B cell (primary cell): ENCODE measurements at regions not wholly inside any gene's neighbourhood (a gene's known extent, or its start where the extent isn't known, plus 50 kb on each side); places are given as distances from the start of the nearest gene placed in this dataset.

Source experiments
- ATAC-seq: fragments of 200-7000 bp; cut with Tn5 transposase; one replicate; pipeline ENCODE4 v1.10.0; 2021; ENCODE audit warnings: low read depth, mild to moderate bottlenecking, moderate number of reproducible peaks, moderate library complexity
- CTCF ChIA-PET: fragments of 350-600 bp; sonication (Branson Sonifier 250); formaldehyde crosslinking; loops from one replicate; lab custom pipeline; 2021; ENCODE audit warnings: antibody characterized with exemption, inconsistent platforms; lab: Charles Lee
- POLR2A ChIA-PET: fragments of 350-600 bp; sonication (Branson Sonifier 250); formaldehyde crosslinking; loops from one replicate; lab custom pipeline; 2021; ENCODE audit warnings: antibody characterized with exemption; lab: Charles Lee
- DNase-seq: peaks from one replicate; pipeline ENCODE4 v3.0.0; 2013
- H2AFZ ChIP-seq: 2 replicates; pipeline ENCODE4 v1.6.1; 2012; ENCODE audit warnings: mild to moderate bottlenecking, low read depth, low read length; ENCODE audit not compliant: insufficient read depth, poor library complexity, severe bottlenecking
- H3K27ac ChIP-seq, 2 donors: 1 replicate in 1 of 2; 2 replicates in 1 of 2; pipeline ENCODE4 v1.5.1; 2012 to 2013; ENCODE audit warnings: low read length in 2 of 2, mild to moderate bottlenecking in 2 of 2, moderate library complexity in 1 of 2
- H3K27me3 ChIP-seq, 4 experiments: fragments of 200-600 bp in 1 of 4; sonication (generic) in 1 of 4; replicated peaks in 1 of 4; 1 replicate in 2 of 4; 2 replicates in 2 of 4; pipeline versions ENCODE4 v1.6.1 to v1.7.0; 2013 to 2016; ENCODE audit warnings: low read length in 3 of 4, mild to moderate bottlenecking in 2 of 4, mixed read lengths in 1 of 4, moderate library complexity in 1 of 4; ENCODE audit not compliant: insufficient read depth in 4 of 4, control insufficient read depth in 3 of 4; ENCODE audit errors: control extremely low read depth in 1 of 4
- H3K36me3 ChIP-seq, 2 experiments: replicated peaks in 1 of 2; 1 replicate in 1 of 2; 2 replicates in 1 of 2; pipeline versions ENCODE4 v1.6.1 to v1.7.1; 2013; ENCODE audit warnings: low read length in 1 of 2; ENCODE audit not compliant: insufficient read depth in 2 of 2, control insufficient read depth in 1 of 2; ENCODE audit errors: control extremely low read depth in 1 of 2, extremely low read depth in 1 of 2
- H3K4me1 ChIP-seq, 2 donors: fragments of 200-600 bp in 1 of 2; sonication (generic) in 1 of 2; 1 replicate in 1 of 2; 2 replicates in 1 of 2; pipeline versions ENCODE4 v1.5.1 to v1.6.1; 2013 to 2017; ENCODE audit warnings: low read length in 2 of 2; ENCODE audit not compliant: control insufficient read depth in 2 of 2, insufficient read depth in 2 of 2
- H3K4me2 ChIP-seq: replicated peaks from 2 replicates; pipeline ENCODE3; 2012; ENCODE audit warnings: mild to moderate bottlenecking, low read depth, low read length; ENCODE audit not compliant: poor library complexity, severe bottlenecking
- H3K4me3 ChIP-seq, 5 experiments: fragments of 200-600 bp in 1 of 5; sonication (generic) in 1 of 5; 1 replicate in 3 of 5; 2 replicates in 2 of 5; pipeline versions ENCODE4 v1.5.1 to v1.7.0; 2011 to 2016; ENCODE audit warnings: low read length in 4 of 5, mild to moderate bottlenecking in 4 of 5, low read depth in 2 of 5, control low read depth in 1 of 5, moderate library complexity in 1 of 5; ENCODE audit not compliant: insufficient read depth in 1 of 5; ENCODE audit errors: control extremely low read depth in 1 of 5, extremely low read depth in 1 of 5
- H3K79me2 ChIP-seq: fragments of 200-600 bp; sonication (generic); one replicate; pipeline ENCODE4 v1.6.0; 2016; ENCODE audit warnings: low read length; ENCODE audit not compliant: control insufficient read depth, insufficient read depth
- H3K9ac ChIP-seq: fragments of 200-600 bp; sonication (generic); 2 replicates; pipeline ENCODE4 v1.6.1; 2017; ENCODE audit warnings: mild to moderate bottlenecking, low read length, moderate library complexity
- H3K9me3 ChIP-seq, 3 donors: one replicate each; pipeline versions ENCODE4 v1.6.1 to v1.7.1; 2013; ENCODE audit warnings: low read length in 2 of 3; ENCODE audit not compliant: control insufficient read depth in 2 of 3, insufficient read depth in 1 of 3; ENCODE audit errors: control extremely low read depth in 1 of 3
- H4K20me1 ChIP-seq: 2 replicates; pipeline ENCODE4 v1.6.0; 2012; ENCODE audit warnings: mild to moderate bottlenecking, low read length; ENCODE audit not compliant: insufficient read depth, control insufficient read depth, poor library complexity, severe bottlenecking
- H3K27ac Mint-ChIP-seq: one replicate; pipeline ENCODE4 v1.8.0; 2021; ENCODE audit warnings: mixed read lengths
- H3K27me3 Mint-ChIP-seq: one replicate; pipeline ENCODE4 v1.8.0; 2021; ENCODE audit warnings: mixed read lengths
- H3K4me1 Mint-ChIP-seq: one replicate; pipeline ENCODE4 v1.8.0; 2021; ENCODE audit warnings: mixed read lengths
- H3K4me3 Mint-ChIP-seq: one replicate; pipeline ENCODE4 v1.8.0; 2021; ENCODE audit warnings: mixed read lengths
- H3K9me3 Mint-ChIP-seq: one replicate; pipeline ENCODE4 v1.8.0; 2022; ENCODE audit warnings: mixed read lengths; ENCODE audit not compliant: insufficient read depth
- EZH2 ChIP-seq: IDR thresholded peaks from 2 replicates; pipeline ENCODE4 v1.6.1; 2012; ENCODE audit warnings: borderline replicate concordance, low read depth, mild to moderate bottlenecking, moderate library complexity, low read length; ENCODE audit not compliant: insufficient read depth, poor library complexity, severe bottlenecking
- WGBS: methylation state at CpG from one replicate; pipeline ENCODE4 v1.1.5; 2013; ENCODE audit warnings: missing lambda C conversion rate; ENCODE audit not compliant: insufficient coverage; 5-methylcytosine and 5-hydroxymethylcytosine counted together
- intact Hi-C: fragments of 100-400 bp; cut with micrococcal nuclease; formaldehyde crosslinking; loops from one replicate; pipeline ENCODE4 v1.10.0; 2022
- TF ChIP-seq, protein P1 (sequence below): fragments of 200-600 bp; IDR thresholded peaks from one replicate; pipeline ENCODE4 v1.8.0; 2022; ENCODE audit warnings: antibody characterized with exemption, mild to moderate bottlenecking

DNA sequence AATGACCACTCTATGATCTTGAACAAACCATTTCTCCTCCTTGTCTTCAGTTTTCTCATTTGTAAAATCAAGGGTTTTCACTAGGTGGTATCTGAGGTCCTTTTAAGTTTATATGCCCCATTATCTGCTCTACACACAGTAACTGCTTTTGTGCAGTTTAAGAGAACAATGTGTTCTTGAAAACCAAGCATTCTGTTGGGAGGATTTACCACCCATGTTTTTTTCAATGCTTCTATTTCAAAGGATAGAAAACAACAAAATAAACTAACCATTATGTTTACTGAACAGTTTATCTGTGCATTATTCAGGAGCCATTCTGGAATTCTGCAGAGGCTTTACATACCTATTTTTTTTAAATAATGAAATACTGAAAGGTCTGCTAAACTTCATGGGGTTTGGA, 67.6 kb upstream of the C3orf49 start:
- Histone ChIP-seq H3K36me3 (no peaks in the 10 kb centered on the region), H3K9ac (no peak overlapping the region), H3K4me1 (no peaks in the 10 kb centered on the region), H3K9me3 (peaks cover 0 to 2% (median 0%) of the 10 kb centered on the region in 3 donors), H3K4me2 (no peak overlapping the region), H3K79me2 (no peaks in the 10 kb centered on the region), H3K27me3 (no peaks in the 10 kb centered on the region), H4K20me1 (no peaks in the 10 kb centered on the region), H2AFZ (no peak overlapping the region), H3K4me3 (no peak overlapping the region), H3K27ac (no peak overlapping the region)
- CTCF ChIA-PET: no interaction called here
- Mint-ChIP-seq H3K27me3 (peaks cover 3% of the 10 kb centered on the region), H3K27ac (no peak overlapping the region), H3K4me1 (no peaks in the 10 kb centered on the region), H3K4me3 (no peak overlapping the region), H3K9me3 (peaks cover 4% of the 10 kb centered on the region)
- POLR2A ChIA-PET: no interaction called here
- intact Hi-C loops: no loop called here
- ATAC-seq (no peak), DNase-seq (no peak)
- TF ChIP-seq, protein P1, sequence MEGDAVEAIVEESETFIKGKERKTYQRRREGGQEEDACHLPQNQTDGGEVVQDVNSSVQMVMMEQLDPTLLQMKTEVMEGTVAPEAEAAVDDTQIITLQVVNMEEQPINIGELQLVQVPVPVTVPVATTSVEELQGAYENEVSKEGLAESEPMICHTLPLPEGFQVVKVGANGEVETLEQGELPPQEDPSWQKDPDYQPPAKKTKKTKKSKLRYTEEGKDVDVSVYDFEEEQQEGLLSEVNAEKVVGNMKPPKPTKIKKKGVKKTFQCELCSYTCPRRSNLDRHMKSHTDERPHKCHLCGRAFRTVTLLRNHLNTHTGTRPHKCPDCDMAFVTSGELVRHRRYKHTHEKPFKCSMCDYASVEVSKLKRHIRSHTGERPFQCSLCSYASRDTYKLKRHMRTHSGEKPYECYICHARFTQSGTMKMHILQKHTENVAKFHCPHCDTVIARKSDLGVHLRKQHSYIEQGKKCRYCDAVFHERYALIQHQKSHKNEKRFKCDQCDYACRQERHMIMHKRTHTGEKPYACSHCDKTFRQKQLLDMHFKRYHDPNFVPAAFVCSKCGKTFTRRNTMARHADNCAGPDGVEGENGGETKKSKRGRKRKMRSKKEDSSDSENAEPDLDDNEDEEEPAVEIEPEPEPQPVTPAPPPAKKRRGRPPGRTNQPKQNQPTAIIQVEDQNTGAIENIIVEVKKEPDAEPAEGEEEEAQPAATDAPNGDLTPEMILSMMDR: no peak
- no peak for TF ChIP-seq EZH2

DNA sequence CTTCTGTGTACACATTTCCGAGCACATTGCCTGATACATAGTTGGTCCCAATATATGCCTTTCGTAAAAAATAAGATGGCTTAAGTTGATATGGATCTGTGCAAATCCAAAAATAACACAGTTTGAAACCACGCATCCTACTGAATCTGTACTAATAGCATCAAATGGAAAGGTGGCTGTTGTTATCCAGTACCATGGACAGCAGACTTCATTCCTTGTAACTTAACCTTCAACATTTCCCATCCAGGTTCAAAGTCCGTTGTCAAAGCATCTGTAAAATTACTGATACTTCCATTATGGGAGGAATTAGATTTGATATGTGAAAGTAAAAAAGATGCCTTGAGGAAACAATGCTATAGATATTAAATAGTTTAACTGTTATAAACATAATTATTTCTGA, 65.5 kb upstream of the C3orf49 start:
- Mint-ChIP-seq H3K27ac (no peak overlapping the region), H3K4me3 (no peak overlapping the region), H3K4me1 (no peaks in the 10 kb centered on the region), H3K27me3 (peaks cover 3% of the 10 kb centered on the region), H3K9me3 (no peaks in the 10 kb centered on the region)
- Histone ChIP-seq H3K27me3 (no peaks in the 10 kb centered on the region), H3K4me1 (no peaks in the 10 kb centered on the region), H3K79me2 (no peaks in the 10 kb centered on the region), H3K4me3 (no peak overlapping the region), H3K9me3 (peaks cover 0 to 2% (median 0%) of the 10 kb centered on the region in 3 donors), H3K27ac (no peak overlapping the region), H4K20me1 (no peaks in the 10 kb centered on the region), H2AFZ (no peak overlapping the region), H3K36me3 (no peaks in the 10 kb centered on the region), H3K9ac (no peak overlapping the region), H3K4me2 (no peak overlapping the region)
- ChIA-PET CTCF (no interaction called here), POLR2A (no interaction called here)
- TF ChIP-seq EZH2: no peak
- TF ChIP-seq, protein P1: no peak
- DNase-seq (no peak), ATAC-seq (no peak)
- WGBS: no CpG with 5 or more reads among the region's 4 CpGs
- intact Hi-C loops: no loop called here
